HG03469 (cell line): ENCODE measurements at regions not wholly inside any gene's neighbourhood (a gene's known extent, or its start where the extent isn't known, plus 50 kb on each side); places are given as distances from the start of the nearest gene placed in this dataset.
"Not testable (repeated sequence)": the region's sequence is repeated elsewhere in the genome, so short reads cannot be mapped to it uniquely, and the experiment has no call there.

Experiments used
- ATAC-seq: cut with Tn5 transposase; IDR thresholded peaks from one replicate; pipeline ENCODE4 v1.9.1; 2021; ENCODE audit warnings: mild to moderate bottlenecking, moderate library complexity, moderate number of reproducible peaks; ENCODE audit not compliant: unreplicated experiment

DNA sequence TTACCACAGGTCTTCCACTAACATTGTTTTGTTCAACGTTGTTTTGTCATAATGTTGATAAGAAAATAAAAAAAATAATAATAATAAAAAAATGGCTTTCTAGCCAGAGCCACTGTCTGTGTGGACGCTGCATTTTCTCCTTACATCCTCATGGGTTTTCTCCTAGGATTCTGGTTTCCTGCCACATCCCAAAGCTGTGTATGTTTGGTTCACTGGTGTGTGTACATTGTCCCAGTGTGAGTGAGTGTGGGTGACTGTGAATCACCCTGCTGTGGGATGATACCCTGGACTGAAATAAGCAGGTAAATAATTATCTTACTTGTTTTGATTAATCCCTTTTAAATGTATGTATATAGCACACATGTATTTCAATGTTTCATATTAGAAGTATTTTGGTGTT, 2154.4 kb upstream of the AGA start:
- no peak for ATAC-seq

DNA sequence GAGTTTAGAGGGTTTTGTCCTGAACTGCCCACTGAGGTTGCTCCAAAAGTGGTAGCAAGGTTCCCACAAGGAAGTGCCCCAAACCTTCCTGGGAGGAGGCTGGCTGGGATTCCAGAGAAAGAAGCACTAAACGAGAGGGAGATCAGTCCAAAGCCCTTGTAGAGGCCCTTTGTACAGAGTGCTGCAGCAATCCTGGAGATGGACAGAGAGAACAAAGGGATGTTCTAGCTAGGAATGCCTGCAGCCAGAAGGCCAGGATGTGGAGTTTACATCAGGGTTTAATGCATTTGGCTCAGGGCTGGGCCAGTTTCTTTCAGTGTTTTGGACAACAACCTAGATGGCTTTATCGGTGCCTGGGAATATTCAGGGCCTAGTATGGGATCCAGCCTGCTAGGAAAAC, 2155.1 kb upstream of the AGA start:
- no peak for ATAC-seq

DNA sequence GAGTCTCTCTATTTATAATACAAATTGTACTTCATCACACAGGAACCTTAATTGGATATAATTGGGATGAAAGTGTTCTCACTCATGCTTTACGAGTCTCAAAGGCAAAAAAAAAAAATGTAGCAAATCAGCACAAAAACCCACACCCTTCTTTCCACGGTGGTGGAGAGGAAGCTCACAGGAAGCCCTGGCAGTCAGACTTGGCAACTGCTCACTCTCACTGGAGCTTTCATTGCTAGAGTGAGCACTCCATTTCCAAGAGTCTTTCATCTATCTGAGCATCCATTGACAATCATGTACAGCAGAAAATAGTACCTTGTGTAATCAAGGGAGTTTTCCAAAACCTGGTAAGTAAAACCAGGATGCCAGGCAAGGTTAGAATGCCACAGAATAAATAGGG, 2159.4 kb upstream of the AGA start:
- ATAC-seq: no peak

DNA sequence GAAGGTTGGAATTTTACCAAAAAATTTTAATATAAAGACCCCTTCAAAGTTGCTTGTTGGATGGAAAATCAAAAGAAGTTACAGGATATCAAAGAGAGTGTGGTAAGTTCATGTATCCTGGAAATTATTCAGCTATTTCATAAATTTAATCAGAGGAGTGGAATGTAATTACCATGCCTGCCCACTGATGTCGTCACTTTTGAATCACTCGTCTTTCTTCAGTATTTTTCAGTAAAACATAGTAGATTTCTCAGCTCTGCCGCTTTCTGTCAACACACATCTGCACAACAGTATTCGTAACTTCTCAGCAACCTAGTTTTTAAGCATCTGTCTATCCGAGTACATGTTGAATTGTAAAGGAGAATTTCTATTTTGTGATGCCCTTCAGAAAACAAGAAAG, 2163.0 kb upstream of the AGA start:
- ATAC-seq: no peak

DNA sequence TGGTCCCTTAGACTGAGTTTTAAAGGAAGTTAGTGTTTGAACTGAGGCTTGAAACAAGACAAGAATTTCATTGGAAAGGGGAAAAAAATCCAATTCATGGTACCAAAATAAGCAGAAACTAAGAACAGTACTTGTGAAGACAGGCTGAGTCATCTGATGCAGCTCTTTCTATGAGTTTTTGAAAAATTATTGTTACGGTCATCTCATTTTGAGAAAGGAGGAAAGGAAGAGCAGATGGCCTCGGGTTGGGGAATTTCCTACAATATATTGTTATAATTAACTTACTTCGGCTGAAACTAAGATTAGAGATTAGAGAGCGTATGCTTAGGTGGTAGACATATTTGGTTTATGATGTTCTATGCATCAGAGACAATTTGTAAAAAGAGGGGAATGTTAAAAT, 2164.8 kb upstream of the AGA start:
- ATAC-seq: no peak

DNA sequence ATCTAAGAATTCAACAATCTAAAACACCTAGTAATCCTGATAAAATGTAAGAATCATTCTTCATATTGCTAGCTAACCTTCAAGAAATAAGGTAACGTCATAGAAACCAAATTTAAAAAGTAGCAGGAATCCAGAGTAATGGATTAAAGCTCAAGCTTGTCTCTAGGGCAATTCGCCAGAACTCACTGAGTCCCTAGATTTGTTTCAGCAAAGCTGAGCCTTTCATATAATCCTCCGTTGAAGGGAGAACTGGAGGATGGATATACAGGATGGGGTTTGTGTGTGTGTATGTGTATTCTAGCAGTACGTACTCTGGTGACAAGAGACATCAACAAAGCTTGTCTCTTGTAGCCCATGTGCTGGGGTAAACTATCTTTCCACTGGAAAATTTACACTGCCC, 2173.5 kb upstream of the AGA start:
- no peak for ATAC-seq

DNA sequence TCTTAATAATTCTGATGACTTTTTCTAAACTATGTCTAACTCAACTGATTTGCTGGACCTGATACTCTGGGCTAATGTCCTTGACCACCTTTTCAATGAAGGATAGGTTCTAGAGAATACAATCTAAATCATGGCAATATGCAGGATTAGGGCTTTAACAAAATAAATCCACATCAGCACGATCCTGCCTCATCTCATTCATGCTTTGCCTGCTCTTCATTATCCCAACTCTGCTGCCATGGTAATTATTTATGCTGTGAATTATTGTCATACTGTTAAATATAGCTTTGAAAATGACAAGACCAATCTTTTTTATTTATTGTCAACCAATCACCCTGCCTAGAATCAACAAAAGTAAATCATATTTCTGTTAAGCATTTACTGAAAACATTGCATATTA, 2176.7 kb upstream of the AGA start:
- ATAC-seq: no peak

DNA sequence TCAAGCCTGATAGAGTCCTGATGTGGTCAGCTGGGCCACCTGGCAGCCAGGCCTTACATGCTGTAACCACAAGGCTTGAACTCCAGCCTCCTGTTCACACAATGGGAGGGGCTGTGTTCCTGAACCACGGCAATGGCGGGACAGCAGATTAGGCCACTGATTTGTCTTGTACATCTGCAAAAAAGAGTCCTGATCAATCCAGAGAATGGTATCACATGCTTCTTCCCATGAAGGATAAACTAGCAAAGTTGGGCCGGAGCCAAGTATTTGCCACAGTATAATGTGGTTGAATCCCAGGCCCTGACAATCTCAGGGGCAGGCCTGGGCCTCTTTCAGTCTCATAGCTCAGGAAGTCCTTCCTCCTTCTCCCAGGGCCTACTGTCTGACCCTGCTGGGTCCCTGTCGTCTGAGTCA, 2182.5 kb upstream of the AGA start:
- no peak for ATAC-seq

DNA sequence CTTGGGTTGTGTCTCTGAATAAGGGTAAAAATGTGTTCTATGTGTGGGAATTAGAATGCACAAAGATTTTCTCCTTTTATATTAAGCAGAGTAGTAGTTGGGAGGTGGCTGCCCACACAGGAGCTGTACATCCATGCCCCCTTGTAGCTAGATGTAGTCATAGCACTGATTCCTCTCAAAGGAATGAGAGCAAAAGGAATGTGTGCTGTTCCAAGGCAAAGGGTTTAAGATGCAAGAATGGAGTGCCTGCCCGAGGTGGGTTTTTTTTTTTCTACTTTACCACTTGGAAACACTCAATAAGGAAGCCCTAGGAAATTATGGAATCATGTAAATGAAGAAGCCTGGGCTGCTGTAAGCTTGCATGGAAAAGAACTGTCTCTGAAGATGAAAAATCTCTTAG, 2183.2 kb upstream of the AGA start:
- ATAC-seq: no peak

DNA sequence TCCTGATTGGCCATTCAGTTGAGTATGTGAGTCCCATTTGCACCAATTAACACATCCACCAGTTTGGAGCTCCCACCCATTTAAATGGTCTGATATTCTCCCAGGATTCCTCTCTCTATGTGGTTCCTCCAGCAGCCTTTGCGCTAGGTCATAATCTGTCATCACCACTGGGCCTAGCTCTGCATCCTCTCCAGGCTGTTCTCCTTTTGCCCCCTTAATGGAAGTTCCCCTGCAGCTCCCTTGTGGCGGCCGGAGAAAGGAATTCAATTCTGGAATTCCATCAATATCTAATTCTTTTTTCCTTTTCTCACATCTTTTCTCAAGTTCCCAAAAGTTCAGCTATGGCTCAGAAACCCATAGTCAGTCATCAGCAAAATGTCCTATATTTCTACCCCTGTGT, 2184.4 kb upstream of the AGA start:
- ATAC-seq: no peak

DNA sequence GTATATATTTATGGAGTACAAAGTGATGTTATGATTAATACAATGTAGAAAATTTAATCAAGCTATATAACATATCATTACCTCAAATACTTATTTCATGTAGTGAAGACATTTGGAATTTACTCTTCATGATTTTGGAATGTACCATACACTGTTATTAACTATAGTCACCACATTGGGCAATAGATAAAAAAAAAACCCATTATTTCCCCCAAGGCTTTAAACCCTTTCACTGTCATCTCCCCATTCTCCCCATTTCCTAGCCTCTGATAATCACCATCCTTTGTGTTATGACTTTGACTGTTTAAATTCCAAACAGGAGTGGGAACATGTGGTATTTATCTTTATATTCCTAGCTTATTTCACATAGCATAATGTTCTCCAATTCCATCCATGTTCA, 2189.1 kb upstream of the AGA start:
- ATAC-seq: no peak

DNA sequence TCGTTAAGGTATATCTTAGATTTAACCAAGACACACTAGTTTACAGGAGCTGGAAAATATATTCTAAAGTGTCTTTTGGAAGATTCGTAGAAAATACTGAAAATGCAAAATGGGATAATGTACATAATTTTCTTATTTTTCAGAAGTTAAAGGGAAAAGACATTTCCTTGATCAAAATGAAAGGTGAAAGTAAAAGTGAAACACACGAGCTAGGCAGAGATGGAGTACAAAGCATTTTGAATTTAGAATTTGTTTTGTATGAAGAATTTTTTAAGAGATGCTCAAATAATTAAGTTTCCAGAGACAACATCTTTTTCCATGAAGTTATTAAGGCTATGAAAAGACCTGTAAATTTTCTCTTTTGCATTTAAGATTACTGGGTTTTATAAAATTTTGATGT, 2192.6 kb upstream of the AGA start:
- ATAC-seq: no peak

DNA sequence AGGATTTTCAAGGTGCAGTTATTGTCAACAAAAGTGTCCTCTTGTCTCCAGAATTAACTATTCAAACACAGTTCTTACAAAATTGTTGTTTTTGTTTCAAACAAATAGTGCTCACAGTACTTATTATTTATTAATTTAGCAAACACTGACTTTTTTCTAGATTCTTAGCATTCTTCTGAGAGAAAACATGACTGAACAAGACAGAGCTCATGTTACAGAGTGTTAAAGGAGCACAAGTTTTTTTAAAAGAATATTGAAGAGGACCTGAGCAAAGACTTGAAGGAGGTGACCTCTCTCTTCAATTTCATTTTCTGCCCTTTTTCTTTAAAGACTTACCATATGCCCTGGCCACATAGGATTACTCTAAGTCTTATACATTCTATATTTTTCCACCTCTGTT, 2220.3 kb upstream of the AGA start:
- ATAC-seq: no peak

DNA sequence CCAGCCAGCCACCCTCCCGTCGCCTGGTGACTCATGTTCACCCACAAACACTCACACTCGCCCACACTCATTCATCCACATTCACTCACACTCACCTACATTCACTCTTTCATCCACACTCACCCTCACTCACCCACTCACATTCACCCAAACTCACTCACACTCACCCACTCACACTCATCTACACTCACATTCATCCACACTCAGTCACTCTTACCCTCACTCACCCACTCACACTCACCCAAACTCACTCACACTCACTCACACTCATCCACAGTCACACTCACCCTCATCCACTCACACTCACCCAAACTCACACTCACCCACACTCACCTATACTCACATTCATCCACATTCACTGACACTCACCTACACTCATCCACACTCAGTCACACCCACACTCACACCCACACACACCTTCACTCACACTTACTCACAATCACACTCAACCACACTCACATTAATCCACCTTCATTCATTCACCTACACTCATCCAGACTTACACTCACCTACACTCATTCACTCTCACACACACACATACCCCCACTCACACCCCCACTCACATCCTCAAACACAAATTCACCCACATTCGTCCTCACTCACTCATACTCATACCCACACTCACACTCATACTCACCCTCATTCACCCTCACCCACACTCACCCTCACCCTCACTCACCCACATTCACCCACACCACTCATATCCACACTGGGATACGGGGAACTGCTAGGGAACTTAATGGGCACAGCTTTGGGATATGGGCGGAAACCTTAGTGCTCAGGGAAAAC, 2221.6 kb upstream of the AGA start:
- ATAC-seq: no peak

DNA sequence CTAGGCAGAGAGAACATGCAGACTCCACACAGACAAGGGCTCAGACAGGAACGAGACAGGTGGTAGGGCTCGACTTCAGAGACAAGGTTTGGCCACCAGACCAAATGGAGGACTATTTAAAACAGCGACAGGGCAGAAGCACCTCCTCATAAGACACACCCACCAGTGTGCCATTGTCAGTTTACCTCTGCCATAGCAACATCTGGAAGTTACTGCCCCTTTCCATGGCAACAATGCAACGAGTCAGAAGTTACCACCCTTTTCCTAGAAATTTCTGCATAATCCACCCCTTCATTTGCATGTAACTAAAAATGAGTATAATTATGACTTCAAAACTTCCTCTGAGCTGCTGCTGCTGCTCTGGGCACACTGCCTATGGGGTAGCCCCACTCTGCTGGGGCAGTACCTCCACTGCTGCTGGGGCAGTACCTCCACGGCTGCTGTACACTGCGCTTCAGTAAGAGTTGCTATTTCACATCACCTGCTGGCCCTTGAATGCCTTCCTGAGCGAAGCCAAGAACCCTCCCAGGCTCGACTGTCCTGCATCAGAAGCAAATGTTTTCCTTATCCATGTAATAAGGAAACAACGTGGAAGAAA, 2222.3 kb upstream of the AGA start:
- no peak for ATAC-seq

DNA sequence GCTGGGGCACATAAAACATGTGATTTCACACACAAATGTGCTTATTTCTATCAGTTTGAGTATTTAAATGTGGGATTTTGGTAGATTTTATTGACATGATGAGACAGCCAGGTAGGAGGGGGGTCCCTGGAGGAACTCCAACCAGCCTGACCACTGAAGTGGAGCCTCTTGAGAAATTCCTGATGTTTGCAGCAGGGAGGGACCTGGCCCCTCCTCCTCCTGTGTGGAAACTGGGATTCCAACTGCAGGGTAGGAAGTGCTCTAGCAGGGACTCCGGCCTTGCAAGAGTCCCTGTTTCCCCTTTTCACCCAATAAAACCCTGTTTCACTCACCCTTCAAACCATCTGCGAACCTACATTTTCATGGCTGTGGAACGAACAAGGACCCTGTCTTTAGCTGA, 2224.0 kb upstream of the AGA start:
- no peak for ATAC-seq

DNA sequence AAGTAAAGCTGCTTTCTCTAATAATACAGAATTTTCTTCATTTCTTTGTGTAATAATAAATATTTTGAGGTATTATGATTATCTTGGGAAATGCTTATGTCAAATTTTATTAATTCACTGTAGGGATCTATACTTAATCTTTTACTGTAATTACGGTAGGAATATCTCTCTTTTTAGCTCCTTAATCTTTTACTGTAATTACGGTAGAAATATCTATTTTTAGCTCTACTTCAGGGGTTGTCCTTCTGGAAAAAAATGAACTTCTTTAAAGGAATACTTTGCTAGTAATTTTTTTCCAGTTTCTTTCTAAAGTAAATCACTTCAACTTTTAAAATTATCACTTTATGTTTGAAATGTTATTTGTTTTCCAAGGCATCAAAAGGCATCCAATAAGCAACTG, 2229.4 kb upstream of the AGA start:
- ATAC-seq: no peak

DNA sequence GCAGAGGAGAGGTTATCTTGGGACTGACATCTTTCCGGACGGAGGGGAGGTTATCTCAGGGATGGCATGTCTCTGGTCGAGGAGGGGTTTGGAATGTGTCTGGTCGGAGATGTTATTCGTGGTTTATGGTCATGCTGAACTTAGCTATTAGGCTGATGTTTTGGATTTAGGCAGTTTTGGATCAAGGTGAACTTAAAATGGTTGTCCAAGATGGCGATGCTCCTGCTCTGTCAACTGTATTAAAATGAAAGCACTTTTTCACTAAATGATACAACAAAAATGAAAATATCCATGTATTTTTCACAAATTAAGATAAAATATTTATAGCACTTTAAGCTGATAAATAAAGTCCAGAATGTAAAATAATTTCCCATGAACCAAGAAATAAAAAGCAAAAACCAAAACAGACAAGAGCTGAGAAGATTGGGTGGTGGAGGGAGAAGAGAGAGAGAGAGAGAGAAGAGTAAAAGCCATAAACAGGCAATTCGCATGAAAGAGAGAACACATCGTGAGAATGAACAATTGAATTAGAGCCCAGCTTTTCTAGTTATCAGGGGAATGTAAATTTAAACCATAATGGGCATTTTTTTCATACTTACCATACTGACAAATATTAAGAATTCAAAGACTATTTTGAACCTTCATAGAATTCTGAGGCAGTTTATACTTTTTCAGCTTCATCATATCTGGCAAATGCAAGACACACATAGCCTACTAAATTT, 2236.0 kb upstream of the AGA start:
- ATAC-seq: no peak

DNA sequence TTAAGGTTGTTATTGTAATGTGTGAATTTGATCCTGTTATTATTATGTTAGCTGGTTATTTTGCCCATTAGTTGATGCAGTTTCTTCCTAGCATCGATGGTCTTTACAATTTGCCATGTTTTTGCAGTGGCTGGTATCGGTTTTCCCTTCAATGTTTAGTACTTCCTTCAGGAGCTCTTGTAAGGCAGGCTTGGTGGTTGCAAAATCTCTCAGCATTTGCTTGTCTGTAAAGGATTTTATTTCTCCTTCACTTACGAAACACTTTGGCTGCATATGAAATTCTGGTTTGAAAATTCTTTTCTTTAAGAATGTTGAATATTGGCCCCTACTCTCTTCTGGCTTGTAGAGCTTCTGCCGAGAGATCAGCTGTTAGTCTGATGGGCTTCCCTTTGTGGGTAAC, 2241.4 kb upstream of the AGA start:
- ATAC-seq: not testable (repeated sequence)

DNA sequence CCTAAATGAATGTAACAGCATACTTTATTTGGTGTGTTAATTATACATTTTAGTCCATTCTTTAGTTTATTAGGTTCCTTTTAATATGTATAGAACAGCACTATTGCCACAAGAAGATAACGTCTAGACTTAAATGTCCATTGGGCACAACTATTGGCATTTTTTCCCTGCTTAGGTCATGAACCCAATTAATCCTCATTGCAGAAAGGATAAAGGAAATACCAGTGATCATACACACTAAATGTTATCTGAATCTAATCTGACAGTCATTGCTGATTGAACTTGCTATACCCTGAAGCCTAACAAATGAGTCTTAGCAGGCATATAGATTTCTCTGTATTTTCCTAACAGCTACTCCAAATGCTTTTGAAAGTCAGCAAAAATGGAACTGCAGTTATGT, 2250.0 kb upstream of the AGA start:
- ATAC-seq: no peak

DNA sequence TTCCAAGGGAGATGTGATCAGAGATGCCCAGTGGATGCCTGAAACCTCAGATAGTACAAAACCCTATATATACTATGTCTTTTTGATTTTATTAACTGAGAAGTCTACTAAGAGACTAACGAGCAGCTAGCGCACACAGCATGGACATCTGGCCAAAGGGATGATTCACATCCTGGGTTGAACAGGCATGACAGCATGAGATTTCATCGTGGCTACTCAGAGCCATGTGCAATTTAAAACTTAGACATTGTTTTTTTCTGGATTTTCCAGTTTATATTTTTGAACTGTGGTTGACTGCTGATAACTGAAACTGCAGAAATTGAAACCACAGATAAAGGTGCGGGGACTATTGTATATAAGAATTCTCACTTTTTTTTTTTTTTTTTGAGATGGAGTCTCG, 2252.9 kb upstream of the AGA start:
- ATAC-seq: no peak

DNA sequence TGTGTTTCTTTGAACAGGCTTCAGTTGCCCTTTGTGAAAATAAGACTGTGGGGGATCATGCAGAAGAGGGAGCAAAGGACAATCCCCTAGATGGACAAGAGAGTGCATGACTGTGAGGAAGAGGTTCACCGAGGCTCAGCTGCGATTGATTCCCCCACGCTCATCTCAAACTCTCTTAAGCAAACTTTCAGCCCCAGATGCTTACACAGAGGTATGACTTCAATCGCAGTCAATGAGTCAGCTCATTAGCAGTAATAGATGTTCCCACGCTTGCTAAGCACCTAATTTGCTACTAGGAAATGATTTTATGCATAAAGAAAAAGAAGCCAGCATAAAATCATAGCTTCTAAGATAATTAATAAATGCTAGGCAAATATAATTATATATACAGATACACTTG, 2256.1 kb upstream of the AGA start:
- ATAC-seq: no peak
